WTC11 (cell line): ENCODE measurements at regions not wholly inside any gene's neighbourhood (a gene's known extent, or its start where the extent isn't known, plus 50 kb on each side); places are given as distances from the start of the nearest gene placed in this dataset.

Source experiments
- ATAC-seq: fragments of 200-7000 bp; cut with Tn5 transposase; 2 replicates; pipeline ENCODE4 v1.10.0; 2021; ENCODE audit warnings: mild to moderate bottlenecking, moderate library complexity
- CTCF ChIA-PET: fragments of 300-600 bp; sonication (Branson Sonifier 250); formaldehyde crosslinking; loops from one replicate; lab custom pipeline; 2021; ENCODE audit warnings: antibody characterized with exemption; lab: Charles Lee
- POLR2A ChIA-PET: fragments of 350-600 bp; sonication (Branson Sonifier 250); formaldehyde crosslinking; loops from one replicate; lab custom pipeline; 2021; ENCODE audit warnings: antibody characterized with exemption; lab: Charles Lee
- DNase-seq: peaks from one replicate; pipeline ENCODE4 v3.0.0; 2021; ENCODE audit warnings: low spot score
- H3K27ac Mint-ChIP-seq: 2 replicates; pipeline ENCODE4 v1.8.0; 2021; ENCODE audit warnings: mixed read lengths
- H3K27me3 Mint-ChIP-seq: 2 replicates; pipeline ENCODE4 v1.8.0; 2021; ENCODE audit warnings: low read depth, mild to moderate bottlenecking, moderate library complexity, mixed read lengths
- H3K36me3 Mint-ChIP-seq: 2 replicates; pipeline ENCODE4 v1.8.0; 2021; ENCODE audit warnings: mixed read lengths
- H3K4me1 Mint-ChIP-seq: 2 replicates; pipeline ENCODE4 v1.8.0; 2022; ENCODE audit warnings: mixed read lengths
- H3K4me3 Mint-ChIP-seq: 2 replicates; pipeline ENCODE4 v1.8.0; 2021; ENCODE audit warnings: mild to moderate bottlenecking, moderate library complexity, mixed read lengths
- H3K9me3 Mint-ChIP-seq: 2 replicates; pipeline ENCODE4 v1.8.0; 2021; ENCODE audit warnings: mixed read lengths
- CBFB ChIP-seq: sonication (generic); formaldehyde crosslinking; IDR thresholded peaks from 2 replicates; pipeline ENCODE4 v1.8.1; 2022; ENCODE audit warnings: mild to moderate bottlenecking, low read depth, missing genetic modification reagents
- ELF4 ChIP-seq: sonication (generic); formaldehyde crosslinking; IDR thresholded peaks from 2 replicates; pipeline ENCODE4 v1.8.1; 2022; ENCODE audit warnings: low read depth, mild to moderate bottlenecking, moderate library complexity, missing genetic modification reagents
- ESRRA ChIP-seq: sonication (generic); formaldehyde crosslinking; IDR thresholded peaks from 2 replicates; pipeline ENCODE4 v1.8.1; 2022; ENCODE audit warnings: mild to moderate bottlenecking, missing genetic modification reagents, borderline replicate concordance
- ETV6 ChIP-seq: sonication (generic); formaldehyde crosslinking; IDR thresholded peaks from 2 replicates; pipeline ENCODE4 v1.8.1; 2022; ENCODE audit warnings: mild to moderate bottlenecking, missing genetic modification reagents
- FOXK1 ChIP-seq: sonication (generic); formaldehyde crosslinking; IDR thresholded peaks from 2 replicates; pipeline ENCODE4 v1.8.0; 2022; ENCODE audit warnings: mild to moderate bottlenecking, moderate library complexity, missing genetic modification reagents
- NR2C2 ChIP-seq: sonication (generic); formaldehyde crosslinking; IDR thresholded peaks from 2 replicates; pipeline ENCODE4 v1.8.0; 2022; ENCODE audit warnings: mild to moderate bottlenecking, missing genetic modification reagents
- NR3C1 ChIP-seq: sonication (generic); formaldehyde crosslinking; conservative IDR thresholded peaks from 2 replicates; pipeline ENCODE4 v1.8.1; 2023; ENCODE audit warnings: low read depth, mild to moderate bottlenecking, missing genetic modification reagents
- TEAD4 ChIP-seq: sonication (generic); formaldehyde crosslinking; IDR thresholded peaks from 2 replicates; pipeline ENCODE4 v1.8.0; 2022; ENCODE audit warnings: mild to moderate bottlenecking, missing genetic modification reagents
- ZNF138 ChIP-seq: sonication (generic); formaldehyde crosslinking; conservative IDR thresholded peaks from 2 replicates; pipeline ENCODE4 v1.8.1; 2022; ENCODE audit warnings: mild to moderate bottlenecking, moderate library complexity, missing genetic modification reagents
- ZNF263 ChIP-seq: sonication (generic); formaldehyde crosslinking; IDR thresholded peaks from 2 replicates; pipeline ENCODE4 v1.8.1; 2022; ENCODE audit warnings: low read depth, mild to moderate bottlenecking, moderate library complexity, missing genetic modification reagents
- ZNF416 ChIP-seq: fragments of 250-450 bp; sonication (Bioruptor Pico); IDR thresholded peaks from 2 replicates; pipeline ENCODE4 v1.9.0; 2021; ENCODE audit warnings: mild to moderate bottlenecking, inconsistent platforms
- ZNF671 ChIP-seq: fragments of 250-450 bp; sonication (Bioruptor Pico); IDR thresholded peaks from 2 replicates; pipeline ENCODE4 v1.8.0; 2021; ENCODE audit warnings: mild to moderate bottlenecking
- TF ChIP-seq, protein P1 (sequence below): sonication (generic); formaldehyde crosslinking; IDR thresholded peaks from 2 replicates; pipeline ENCODE4 v1.8.0; 2022; ENCODE audit warnings: mild to moderate bottlenecking, missing genetic modification reagents
- TF ChIP-seq, protein P2 (sequence below): fragments of 200-600 bp; IDR thresholded peaks from 2 replicates; pipeline ENCODE4 v1.8.0; 2022; ENCODE audit warnings: antibody characterized with exemption
- TF ChIP-seq, protein P3 (sequence below): fragments of 250-450 bp; sonication (Bioruptor Pico); IDR thresholded peaks from 2 replicates; pipeline ENCODE4 v1.9.0; 2021; ENCODE audit warnings: mild to moderate bottlenecking
- TF ChIP-seq, protein P4 (sequence below): sonication (generic); formaldehyde crosslinking; IDR thresholded peaks from 2 replicates; pipeline ENCODE4 v1.8.1; 2023; ENCODE audit warnings: mild to moderate bottlenecking, moderate library complexity, missing genetic modification reagents
- TF ChIP-seq, protein P5 (sequence below): sonication (generic); formaldehyde crosslinking; IDR thresholded peaks from 2 replicates; pipeline ENCODE4 v1.8.1; 2023; ENCODE audit warnings: mild to moderate bottlenecking, missing genetic modification reagents, moderate library complexity
- TF ChIP-seq, protein P6 (sequence below): sonication (generic); formaldehyde crosslinking; IDR thresholded peaks from 2 replicates; pipeline ENCODE4 v1.8.1; 2023; ENCODE audit warnings: mild to moderate bottlenecking, missing genetic modification reagents, borderline replicate concordance
- TF ChIP-seq, protein P7 (sequence below): sonication (generic); formaldehyde crosslinking; IDR thresholded peaks from 2 replicates; pipeline ENCODE4 v1.8.0; 2022; ENCODE audit warnings: mild to moderate bottlenecking, missing genetic modification reagents
- TF ChIP-seq, protein P8 (sequence below): sonication (generic); formaldehyde crosslinking; conservative IDR thresholded peaks from 2 replicates; pipeline ENCODE4 v1.8.1; 2022; ENCODE audit warnings: mild to moderate bottlenecking, missing genetic modification reagents

DNA sequence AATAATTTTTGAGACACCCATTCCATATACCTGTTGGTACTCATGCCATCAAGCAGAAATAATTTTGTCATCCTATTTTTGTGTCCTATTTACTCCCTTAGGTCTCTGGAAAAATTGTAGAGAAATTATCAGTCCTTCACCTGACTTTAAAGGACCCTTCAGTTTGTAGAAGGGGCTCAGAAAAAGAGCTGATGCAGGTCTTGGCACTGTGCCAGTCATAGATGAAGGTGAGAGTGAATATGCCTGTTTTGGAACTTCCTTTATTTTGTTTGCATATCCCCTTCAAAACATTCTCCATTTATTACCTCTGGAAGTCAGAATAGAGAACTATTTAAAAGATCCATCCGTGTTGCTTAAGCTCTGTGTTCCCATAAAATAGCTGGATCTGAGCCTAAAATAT lies 321.0 kb upstream of the TPK1 start:
- POLR2A ChIA-PET = no interaction called here
- no peaks in the 10 kb centered on the region for H3K9me3 Mint-ChIP-seq
- CTCF ChIA-PET = no interaction called here
- H3K27ac Mint-ChIP-seq = no peak overlapping the region
- no peaks in the 10 kb centered on the region for H3K36me3 Mint-ChIP-seq
- no peak overlapping the region for H3K4me3 Mint-ChIP-seq
- DNase-seq (no peak), ATAC-seq (no peak)
- TF ChIP-seq CBFB (CRISPR knock-in tag) (no peak), ZNF138 (CRISPR knock-in tag) (no peak), ETV6 (no peak), NR3C1 (CRISPR knock-in tag) (no peak), ZNF671 (CRISPR knock-in tag) (no peak)
- TF ChIP-seq, protein P1, sequence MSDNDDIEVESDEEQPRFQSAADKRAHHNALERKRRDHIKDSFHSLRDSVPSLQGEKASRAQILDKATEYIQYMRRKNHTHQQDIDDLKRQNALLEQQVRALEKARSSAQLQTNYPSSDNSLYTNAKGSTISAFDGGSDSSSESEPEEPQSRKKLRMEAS (CRISPR knock-in tag) = no peak
- TF ChIP-seq, protein P2, sequence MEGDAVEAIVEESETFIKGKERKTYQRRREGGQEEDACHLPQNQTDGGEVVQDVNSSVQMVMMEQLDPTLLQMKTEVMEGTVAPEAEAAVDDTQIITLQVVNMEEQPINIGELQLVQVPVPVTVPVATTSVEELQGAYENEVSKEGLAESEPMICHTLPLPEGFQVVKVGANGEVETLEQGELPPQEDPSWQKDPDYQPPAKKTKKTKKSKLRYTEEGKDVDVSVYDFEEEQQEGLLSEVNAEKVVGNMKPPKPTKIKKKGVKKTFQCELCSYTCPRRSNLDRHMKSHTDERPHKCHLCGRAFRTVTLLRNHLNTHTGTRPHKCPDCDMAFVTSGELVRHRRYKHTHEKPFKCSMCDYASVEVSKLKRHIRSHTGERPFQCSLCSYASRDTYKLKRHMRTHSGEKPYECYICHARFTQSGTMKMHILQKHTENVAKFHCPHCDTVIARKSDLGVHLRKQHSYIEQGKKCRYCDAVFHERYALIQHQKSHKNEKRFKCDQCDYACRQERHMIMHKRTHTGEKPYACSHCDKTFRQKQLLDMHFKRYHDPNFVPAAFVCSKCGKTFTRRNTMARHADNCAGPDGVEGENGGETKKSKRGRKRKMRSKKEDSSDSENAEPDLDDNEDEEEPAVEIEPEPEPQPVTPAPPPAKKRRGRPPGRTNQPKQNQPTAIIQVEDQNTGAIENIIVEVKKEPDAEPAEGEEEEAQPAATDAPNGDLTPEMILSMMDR = no peak
- TF ChIP-seq, protein P3, sequence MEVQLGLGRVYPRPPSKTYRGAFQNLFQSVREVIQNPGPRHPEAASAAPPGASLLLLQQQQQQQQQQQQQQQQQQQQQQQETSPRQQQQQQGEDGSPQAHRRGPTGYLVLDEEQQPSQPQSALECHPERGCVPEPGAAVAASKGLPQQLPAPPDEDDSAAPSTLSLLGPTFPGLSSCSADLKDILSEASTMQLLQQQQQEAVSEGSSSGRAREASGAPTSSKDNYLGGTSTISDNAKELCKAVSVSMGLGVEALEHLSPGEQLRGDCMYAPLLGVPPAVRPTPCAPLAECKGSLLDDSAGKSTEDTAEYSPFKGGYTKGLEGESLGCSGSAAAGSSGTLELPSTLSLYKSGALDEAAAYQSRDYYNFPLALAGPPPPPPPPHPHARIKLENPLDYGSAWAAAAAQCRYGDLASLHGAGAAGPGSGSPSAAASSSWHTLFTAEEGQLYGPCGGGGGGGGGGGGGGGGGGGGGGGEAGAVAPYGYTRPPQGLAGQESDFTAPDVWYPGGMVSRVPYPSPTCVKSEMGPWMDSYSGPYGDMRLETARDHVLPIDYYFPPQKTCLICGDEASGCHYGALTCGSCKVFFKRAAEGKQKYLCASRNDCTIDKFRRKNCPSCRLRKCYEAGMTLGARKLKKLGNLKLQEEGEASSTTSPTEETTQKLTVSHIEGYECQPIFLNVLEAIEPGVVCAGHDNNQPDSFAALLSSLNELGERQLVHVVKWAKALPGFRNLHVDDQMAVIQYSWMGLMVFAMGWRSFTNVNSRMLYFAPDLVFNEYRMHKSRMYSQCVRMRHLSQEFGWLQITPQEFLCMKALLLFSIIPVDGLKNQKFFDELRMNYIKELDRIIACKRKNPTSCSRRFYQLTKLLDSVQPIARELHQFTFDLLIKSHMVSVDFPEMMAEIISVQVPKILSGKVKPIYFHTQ (CRISPR knock-in tag) = no peak
- H3K27me3 Mint-ChIP-seq = no peaks in the 10 kb centered on the region
- H3K4me1 Mint-ChIP-seq = no peaks in the 10 kb centered on the region

DNA sequence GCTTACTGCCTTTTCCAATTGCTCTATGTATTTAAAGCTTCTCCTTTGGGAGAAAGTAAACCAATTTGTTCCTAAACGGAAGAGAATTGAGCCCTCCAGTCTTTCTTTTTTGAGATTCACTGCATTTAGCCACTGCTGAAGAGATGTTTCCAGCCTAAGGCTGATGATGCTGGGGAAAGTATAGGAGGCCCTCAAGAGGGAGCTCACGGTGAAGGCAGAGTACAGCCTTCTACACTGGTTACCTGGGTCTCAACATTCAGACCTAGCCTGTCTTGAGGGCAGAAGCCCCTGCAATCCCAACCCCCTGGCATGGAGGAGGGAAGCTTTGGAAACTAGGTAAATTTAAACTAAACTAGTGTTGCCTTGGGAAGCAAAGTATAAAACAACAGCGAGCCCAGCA lies 316.7 kb upstream of the TPK1 start:
- H3K9me3 Mint-ChIP-seq = no peaks in the 10 kb centered on the region
- ChIA-PET CTCF (interaction anchor here (1.3 kb wide), 1 partner anchor 17 kb away, joined by 4 read pairs; no protein-coding TSS in a partner anchor), POLR2A (no interaction called here)
- no peaks in the 10 kb centered on the region for H3K4me1 Mint-ChIP-seq
- DNase-seq = peak; percentile 12
- no peaks in the 10 kb centered on the region for H3K36me3 Mint-ChIP-seq
- no peak overlapping the region for H3K4me3 Mint-ChIP-seq
- ATAC-seq = peak; percentile 94
- no peaks in the 10 kb centered on the region; the same call in 1 of the 2 replicates for H3K27me3 Mint-ChIP-seq
- no peak overlapping the region for H3K27ac Mint-ChIP-seq
- TF ChIP-seq NR2C2 = no peak
- TF ChIP-seq ESRRA = no peak
- no peak for TF ChIP-seq TEAD4
- TF ChIP-seq ELF4 (CRISPR knock-in tag) = no peak
- TF ChIP-seq, protein P4, sequence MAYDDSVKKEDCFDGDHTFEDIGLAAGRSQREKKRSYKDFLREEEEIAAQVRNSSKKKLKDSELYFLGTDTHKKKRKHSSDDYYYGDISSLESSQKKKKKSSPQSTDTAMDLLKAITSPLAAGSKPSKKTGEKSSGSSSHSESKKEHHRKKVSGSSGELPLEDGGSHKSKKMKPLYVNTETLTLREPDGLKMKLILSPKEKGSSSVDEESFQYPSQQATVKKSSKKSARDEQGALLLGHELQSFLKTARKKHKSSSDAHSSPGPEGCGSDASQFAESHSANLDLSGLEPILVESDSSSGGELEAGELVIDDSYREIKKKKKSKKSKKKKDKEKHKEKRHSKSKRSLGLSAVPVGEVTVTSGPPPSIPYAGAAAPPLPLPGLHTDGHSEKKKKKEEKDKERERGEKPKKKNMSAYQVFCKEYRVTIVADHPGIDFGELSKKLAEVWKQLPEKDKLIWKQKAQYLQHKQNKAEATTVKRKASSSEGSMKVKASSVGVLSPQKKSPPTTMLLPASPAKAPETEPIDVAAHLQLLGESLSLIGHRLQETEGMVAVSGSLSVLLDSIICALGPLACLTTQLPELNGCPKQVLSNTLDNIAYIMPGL (CRISPR knock-in tag) = no peak
- TF ChIP-seq, all 79 proteins: peak for 0

DNA sequence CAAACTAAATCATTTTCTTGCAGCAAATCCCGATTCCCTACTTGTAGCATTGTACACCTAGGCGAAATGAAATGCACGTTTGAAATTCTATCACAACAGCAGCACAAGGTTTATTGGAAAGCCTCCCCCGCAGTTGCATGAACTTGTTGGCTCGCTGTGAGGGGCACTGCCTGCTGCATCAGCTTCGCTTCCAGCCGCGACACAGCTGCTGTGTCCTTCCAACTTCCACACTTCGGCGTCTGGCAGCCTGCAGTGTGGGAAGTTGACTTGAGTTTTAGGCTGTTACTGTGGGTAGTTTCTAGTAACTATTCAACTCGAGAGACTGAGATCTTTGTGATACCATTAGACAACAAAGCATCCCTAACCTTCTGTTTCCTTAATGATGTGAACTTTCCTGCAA lies 315.8 kb upstream of the TPK1 start:
- DNase-seq (no peak), ATAC-seq (no peak)
- ChIA-PET CTCF (no interaction called here), POLR2A (no interaction called here)
- no peak overlapping the region for H3K27ac Mint-ChIP-seq
- no peaks in the 10 kb centered on the region; the same call in 1 of the 2 replicates for H3K27me3 Mint-ChIP-seq
- H3K4me1 Mint-ChIP-seq = peaks cover 3% of the 10 kb centered on the region
- no peaks in the 10 kb centered on the region for H3K36me3 Mint-ChIP-seq
- H3K9me3 Mint-ChIP-seq = peaks cover 3% of the 10 kb centered on the region; the same call in 1 of the 2 replicates
- H3K4me3 Mint-ChIP-seq = no peak overlapping the region
- no peak for TF ChIP-seq ZNF416 (CRISPR knock-in tag)
- no peak for TF ChIP-seq ELF4 (CRISPR knock-in tag)
- no peak for TF ChIP-seq ZNF263 (CRISPR knock-in tag)
- TF ChIP-seq, protein P5, sequence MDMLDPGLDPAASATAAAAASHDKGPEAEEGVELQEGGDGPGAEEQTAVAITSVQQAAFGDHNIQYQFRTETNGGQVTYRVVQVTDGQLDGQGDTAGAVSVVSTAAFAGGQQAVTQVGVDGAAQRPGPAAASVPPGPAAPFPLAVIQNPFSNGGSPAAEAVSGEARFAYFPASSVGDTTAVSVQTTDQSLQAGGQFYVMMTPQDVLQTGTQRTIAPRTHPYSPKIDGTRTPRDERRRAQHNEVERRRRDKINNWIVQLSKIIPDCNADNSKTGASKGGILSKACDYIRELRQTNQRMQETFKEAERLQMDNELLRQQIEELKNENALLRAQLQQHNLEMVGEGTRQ (CRISPR knock-in tag) = no peak
- TF ChIP-seq, protein P6, sequence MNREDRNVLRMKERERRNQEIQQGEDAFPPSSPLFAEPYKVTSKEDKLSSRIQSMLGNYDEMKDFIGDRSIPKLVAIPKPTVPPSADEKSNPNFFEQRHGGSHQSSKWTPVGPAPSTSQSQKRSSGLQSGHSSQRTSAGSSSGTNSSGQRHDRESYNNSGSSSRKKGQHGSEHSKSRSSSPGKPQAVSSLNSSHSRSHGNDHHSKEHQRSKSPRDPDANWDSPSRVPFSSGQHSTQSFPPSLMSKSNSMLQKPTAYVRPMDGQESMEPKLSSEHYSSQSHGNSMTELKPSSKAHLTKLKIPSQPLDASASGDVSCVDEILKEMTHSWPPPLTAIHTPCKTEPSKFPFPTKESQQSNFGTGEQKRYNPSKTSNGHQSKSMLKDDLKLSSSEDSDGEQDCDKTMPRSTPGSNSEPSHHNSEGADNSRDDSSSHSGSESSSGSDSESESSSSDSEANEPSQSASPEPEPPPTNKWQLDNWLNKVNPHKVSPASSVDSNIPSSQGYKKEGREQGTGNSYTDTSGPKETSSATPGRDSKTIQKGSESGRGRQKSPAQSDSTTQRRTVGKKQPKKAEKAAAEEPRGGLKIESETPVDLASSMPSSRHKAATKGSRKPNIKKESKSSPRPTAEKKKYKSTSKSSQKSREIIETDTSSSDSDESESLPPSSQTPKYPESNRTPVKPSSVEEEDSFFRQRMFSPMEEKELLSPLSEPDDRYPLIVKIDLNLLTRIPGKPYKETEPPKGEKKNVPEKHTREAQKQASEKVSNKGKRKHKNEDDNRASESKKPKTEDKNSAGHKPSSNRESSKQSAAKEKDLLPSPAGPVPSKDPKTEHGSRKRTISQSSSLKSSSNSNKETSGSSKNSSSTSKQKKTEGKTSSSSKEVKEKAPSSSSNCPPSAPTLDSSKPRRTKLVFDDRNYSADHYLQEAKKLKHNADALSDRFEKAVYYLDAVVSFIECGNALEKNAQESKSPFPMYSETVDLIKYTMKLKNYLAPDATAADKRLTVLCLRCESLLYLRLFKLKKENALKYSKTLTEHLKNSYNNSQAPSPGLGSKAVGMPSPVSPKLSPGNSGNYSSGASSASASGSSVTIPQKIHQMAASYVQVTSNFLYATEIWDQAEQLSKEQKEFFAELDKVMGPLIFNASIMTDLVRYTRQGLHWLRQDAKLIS (CRISPR knock-in tag) = no peak
- no peak for TF ChIP-seq FOXK1 (CRISPR knock-in tag)
- TF ChIP-seq, protein P7, sequence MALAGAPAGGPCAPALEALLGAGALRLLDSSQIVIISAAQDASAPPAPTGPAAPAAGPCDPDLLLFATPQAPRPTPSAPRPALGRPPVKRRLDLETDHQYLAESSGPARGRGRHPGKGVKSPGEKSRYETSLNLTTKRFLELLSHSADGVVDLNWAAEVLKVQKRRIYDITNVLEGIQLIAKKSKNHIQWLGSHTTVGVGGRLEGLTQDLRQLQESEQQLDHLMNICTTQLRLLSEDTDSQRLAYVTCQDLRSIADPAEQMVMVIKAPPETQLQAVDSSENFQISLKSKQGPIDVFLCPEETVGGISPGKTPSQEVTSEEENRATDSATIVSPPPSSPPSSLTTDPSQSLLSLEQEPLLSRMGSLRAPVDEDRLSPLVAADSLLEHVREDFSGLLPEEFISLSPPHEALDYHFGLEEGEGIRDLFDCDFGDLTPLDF (CRISPR knock-in tag) = no peak
- TF ChIP-seq ESRRA = no peak
- TF ChIP-seq, protein P8, sequence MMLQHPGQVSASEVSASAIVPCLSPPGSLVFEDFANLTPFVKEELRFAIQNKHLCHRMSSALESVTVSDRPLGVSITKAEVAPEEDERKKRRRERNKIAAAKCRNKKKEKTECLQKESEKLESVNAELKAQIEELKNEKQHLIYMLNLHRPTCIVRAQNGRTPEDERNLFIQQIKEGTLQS = no peak
